ENCODE measurements at regions not wholly inside any gene's neighbourhood (a gene's known extent, or its start where the extent isn't known, plus 50 kb on each side); places are given as distances from the start of the nearest gene placed in this dataset.

DNA sequence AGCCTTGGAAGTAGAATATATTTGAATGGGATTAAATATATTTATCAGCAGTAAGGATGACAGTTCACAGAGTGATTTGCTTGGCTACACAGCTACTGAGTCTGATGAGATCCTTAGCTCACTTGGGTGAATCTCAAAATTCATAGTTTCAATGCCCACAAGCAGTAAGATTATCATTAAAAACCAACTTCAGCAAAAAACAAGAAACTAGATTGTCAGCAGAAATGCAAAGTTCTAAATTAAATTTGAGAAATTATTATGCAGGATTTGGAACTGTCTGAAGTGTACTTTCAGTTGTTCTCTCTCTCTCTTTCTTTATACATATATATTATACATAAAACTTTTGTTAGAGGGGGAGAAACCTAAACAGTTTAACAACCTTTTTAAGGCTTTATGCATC lies 288.8 kb upstream of the SASH1 start:
- no peak overlapping the region for H3K4me3 Mint-ChIP-seq
- no peaks in the 10 kb centered on the region for H3K4me1 Mint-ChIP-seq
- H3K9me3 Mint-ChIP-seq = peaks cover 4 to 13% (median 11%) of the 10 kb centered on the region in 6 donors
- H3K27ac Mint-ChIP-seq = no peak overlapping the region
- H3K27me3 Mint-ChIP-seq (ENCODE audit: low read depth in 3 of 3) = peaks cover 0 to 2% (median 0%) of the 10 kb centered on the region in 3 donors
- H3K36me3 Mint-ChIP-seq = no peaks in the 10 kb centered on the region
- DNase-seq = no peak

DNA sequence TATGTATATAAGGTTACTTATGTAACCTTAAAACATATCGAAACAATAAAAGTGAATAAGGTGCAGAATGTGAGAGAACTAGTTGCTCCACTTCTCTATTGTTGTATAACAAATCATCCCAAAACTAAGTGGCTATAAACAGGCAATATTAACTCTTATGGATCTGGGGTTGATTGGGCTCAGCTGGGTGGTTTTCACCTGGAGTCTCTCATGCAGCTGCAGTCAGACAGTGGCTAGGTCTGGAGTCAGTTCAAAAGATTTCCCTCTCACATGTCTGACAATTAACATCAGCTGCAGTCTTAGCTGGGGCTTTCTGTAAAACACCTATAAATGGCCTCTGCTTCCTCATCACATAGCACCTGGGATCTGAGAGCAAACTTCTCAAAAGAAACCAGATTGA lies 288.4 kb upstream of the SASH1 start:
- Mint-ChIP-seq H3K9me3 (peaks cover 8 to 16% (median 14%) of the 10 kb centered on the region in 6 donors), H3K27me3 (ENCODE audit: low read depth in 3 of 3) (peaks cover 0 to 2% (median 0%) of the 10 kb centered on the region in 3 donors), H3K27ac (no peak overlapping the region), H3K4me1 (no peaks in the 10 kb centered on the region), H3K36me3 (no peaks in the 10 kb centered on the region), H3K4me3 (no peak overlapping the region)
- DNase-seq = no peak

DNA sequence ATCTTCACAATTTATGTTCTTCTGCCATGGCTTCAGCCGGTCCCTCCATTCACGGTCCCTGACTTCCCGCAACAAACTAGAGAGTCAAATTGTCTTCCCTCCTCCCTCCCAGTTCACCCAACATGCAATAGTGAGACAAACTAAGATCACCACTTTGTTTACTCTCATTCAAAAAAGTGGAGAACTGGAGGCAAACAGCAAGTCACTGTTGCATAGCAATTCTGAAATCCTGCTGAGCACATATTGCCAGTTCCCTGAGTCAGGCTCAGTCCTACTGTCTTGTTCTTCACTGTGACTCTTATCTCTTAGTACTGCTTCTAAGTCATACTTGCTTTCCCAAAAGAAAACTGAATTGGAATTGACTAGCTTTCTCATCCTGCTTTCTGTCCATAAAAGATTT lies 287.2 kb upstream of the SASH1 start:
- Mint-ChIP-seq H3K4me1 (no peaks in the 10 kb centered on the region), H3K27me3 (ENCODE audit: low read depth in 3 of 3) (peaks cover 0 to 2% (median 0%) of the 10 kb centered on the region in 3 donors), H3K36me3 (peaks cover 0 to under 1% (median 0%) of the 10 kb centered on the region in 3 donors), H3K27ac (no peak overlapping the region), H3K9me3 (peaks cover 9 to 17% (median 13%) of the 10 kb centered on the region in 6 donors), H3K4me3 (no peak overlapping the region)
- no peak for DNase-seq

- peaks cover 0 to 2% (median 0%) of the 10 kb centered on the region in 3 donors for H3K27me3 Mint-ChIP-seq (ENCODE audit: low read depth in 3 of 3)
- no peaks in the 10 kb centered on the region for H3K4me1 Mint-ChIP-seq
- H3K36me3 Mint-ChIP-seq = peaks cover 3 to 4% (median 3%) of the 10 kb centered on the region in 3 donors
- no peak for DNase-seq
- peaks cover 9 to 39% (median 23%) of the 10 kb centered on the region in 6 donors for H3K9me3 Mint-ChIP-seq
- H3K4me3 Mint-ChIP-seq = no peak overlapping the region
- H3K27ac Mint-ChIP-seq = no peak overlapping the region
These were observed 282.8 kb upstream of the SASH1 start for GRCh38 chr6:148059869-148060268.

DNA sequence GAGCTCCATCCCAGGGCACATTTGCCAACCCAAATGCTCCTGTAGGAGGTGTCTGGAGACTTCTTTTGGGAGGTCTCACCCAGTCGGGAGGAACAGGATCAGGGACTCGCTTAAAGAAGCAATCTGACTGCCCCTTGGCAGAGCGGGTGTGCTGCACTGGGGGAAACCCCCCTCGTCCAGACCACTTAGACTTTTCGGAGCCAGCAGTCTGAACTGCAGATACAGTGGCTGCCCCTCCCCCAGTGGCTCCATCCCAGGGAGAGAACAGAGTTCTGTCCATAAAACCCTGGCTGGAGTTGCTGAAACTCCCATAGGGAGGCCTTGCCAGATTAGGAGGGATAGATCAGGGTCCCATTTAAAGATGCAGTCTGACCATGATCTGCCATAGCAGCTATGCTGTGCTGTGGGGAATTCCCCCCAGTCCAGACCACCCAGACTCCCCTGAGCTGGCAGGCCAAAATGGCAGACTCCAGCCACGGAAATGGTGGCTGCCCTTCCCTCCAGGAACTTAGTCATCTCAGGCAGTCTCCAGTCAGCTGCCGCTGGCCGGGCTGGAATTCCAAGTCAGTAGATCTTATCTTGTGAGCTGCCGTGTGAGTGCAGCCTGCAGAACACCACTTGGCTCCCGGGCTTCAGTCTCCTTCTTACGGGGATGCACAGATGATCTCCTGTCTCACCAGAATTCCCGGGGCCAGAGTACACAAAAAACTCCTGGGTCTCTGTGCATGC lies 278.1 kb upstream of the SASH1 start:
- Mint-ChIP-seq H3K4me1 (no peaks in the 10 kb centered on the region), H3K9me3 (peaks cover 6 to 39% (median 21%) of the 10 kb centered on the region in 6 donors), H3K36me3 (peaks cover 3 to 4% (median 3%) of the 10 kb centered on the region in 3 donors), H3K27me3 (ENCODE audit: low read depth in 3 of 3) (peaks cover 0 to 5% (median 2%) of the 10 kb centered on the region in 3 donors), H3K27ac (no peak overlapping the region), H3K4me3 (no peak overlapping the region)
- DNase-seq = no peak

GRCh38 chr6:148068437-148069061 lies 274.1 kb upstream of the SASH1 start:
- Mint-ChIP-seq H3K27me3 (ENCODE audit: low read depth in 3 of 3) (peaks cover 0 to 5% (median 2%) of the 10 kb centered on the region in 3 donors), H3K36me3 (peaks cover 0 to 3% (median 0%) of the 10 kb centered on the region in 3 donors), H3K9me3 (peaks cover 5 to 19% (median 11%) of the 10 kb centered on the region in 6 donors), H3K27ac (no peak overlapping the region), H3K4me1 (no peaks in the 10 kb centered on the region), H3K4me3 (no peak overlapping the region)
- no peak for DNase-seq

DNA sequence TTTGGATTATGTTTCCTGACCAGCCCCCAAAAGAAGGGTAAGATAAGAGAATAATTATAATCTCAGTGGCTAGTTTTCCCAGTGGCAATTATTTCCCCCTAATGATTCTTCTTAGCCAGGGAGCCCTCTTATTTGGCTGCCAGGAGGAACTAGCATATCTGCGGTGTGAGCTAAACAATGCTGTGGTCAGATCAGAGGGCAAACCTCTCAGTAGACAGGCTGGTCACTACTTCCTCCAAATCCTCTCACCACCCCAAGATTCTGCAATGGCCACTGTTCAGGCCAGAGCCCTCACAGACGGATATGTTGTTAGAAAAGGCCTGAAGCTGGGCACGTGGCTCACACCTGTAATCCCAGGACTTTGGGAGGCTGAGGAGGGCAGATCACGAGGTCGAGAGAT lies 273.4 kb upstream of the SASH1 start:
- Mint-ChIP-seq H3K36me3 (no peaks in the 10 kb centered on the region), H3K4me1 (no peaks in the 10 kb centered on the region), H3K4me3 (no peak overlapping the region), H3K27ac (no peak overlapping the region), H3K27me3 (ENCODE audit: low read depth in 3 of 3) (peaks cover 0 to 5% (median 2%) of the 10 kb centered on the region in 3 donors), H3K9me3 (peaks cover 5 to 17% (median 10%) of the 10 kb centered on the region in 6 donors)
- no peak for DNase-seq

GRCh38 chr6:148074291-148074690 lies 268.3 kb upstream of the SASH1 start:
- no peak for DNase-seq
- no peak overlapping the region for H3K27ac Mint-ChIP-seq
- H3K4me3 Mint-ChIP-seq = no peak overlapping the region
- H3K4me1 Mint-ChIP-seq = no peaks in the 10 kb centered on the region
- peaks cover 2 to 17% (median 11%) of the 10 kb centered on the region in 6 donors for H3K9me3 Mint-ChIP-seq
- peaks cover 0 to 4% (median 0%) of the 10 kb centered on the region in 3 donors for H3K27me3 Mint-ChIP-seq (ENCODE audit: low read depth in 3 of 3)
- H3K36me3 Mint-ChIP-seq = no peaks in the 10 kb centered on the region

- Mint-ChIP-seq H3K9me3 (peaks cover 2 to 17% (median 10%) of the 10 kb centered on the region in 6 donors), H3K36me3 (no peaks in the 10 kb centered on the region), H3K4me3 (no peak overlapping the region), H3K27me3 (ENCODE audit: low read depth in 3 of 3) (peaks cover 0 to 4% (median 0%) of the 10 kb centered on the region in 3 donors), H3K27ac (no peak overlapping the region), H3K4me1 (no peaks in the 10 kb centered on the region)
- no peak for DNase-seq
These were observed 267.9 kb upstream of the SASH1 start for GRCh38 chr6:148074738-148075137.

DNA sequence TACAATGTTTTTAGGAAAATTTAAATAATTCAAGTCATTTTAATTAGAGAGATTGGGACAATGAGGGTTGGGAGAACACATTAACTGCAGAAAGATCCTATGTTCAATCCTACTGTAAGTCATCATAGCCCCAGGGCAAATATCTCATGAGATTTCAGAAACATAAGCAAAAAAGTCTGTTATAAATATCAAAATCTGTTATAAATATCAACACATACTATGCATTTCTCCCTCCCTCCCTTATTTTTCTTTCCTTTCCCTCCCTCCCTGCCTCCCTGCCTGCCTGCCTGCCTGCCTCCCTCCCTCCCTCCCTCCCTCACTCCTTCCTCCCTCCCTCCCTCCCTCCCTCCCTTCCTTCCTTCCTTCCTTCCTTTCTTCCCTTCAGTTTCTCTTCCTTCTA lies 267.3 kb upstream of the SASH1 start:
- H3K27me3 Mint-ChIP-seq (ENCODE audit: low read depth in 3 of 3) = peaks cover 0 to 4% (median 0%) of the 10 kb centered on the region in 3 donors
- no peaks in the 10 kb centered on the region for H3K36me3 Mint-ChIP-seq
- no peak overlapping the region for H3K27ac Mint-ChIP-seq
- peaks cover 2 to 17% (median 9%) of the 10 kb centered on the region in 6 donors for H3K9me3 Mint-ChIP-seq
- no peak overlapping the region for H3K4me3 Mint-ChIP-seq
- DNase-seq = no peak
- H3K4me1 Mint-ChIP-seq = no peaks in the 10 kb centered on the region

DNA sequence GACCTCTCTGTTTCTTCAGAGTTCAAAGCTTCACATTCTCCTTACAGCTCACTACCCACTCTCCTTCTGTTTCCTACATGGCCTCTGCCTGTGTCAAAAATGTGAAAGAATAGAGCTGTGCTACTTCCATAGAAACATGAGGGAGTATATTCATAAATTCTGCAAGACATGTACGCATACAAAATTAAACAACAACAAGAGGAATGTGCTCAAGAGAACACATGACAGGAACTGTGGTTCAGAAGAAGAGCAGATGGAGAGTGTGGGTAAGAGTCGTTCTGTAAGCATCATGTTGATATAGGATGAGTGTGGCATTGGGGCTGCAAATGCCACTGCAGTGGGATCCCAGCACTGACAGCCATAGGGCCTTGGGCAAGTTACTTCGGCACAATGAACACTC lies 266.6 kb upstream of the SASH1 start:
- H3K4me1 Mint-ChIP-seq = no peaks in the 10 kb centered on the region
- H3K27me3 Mint-ChIP-seq (ENCODE audit: low read depth in 3 of 3) = peaks cover 0 to 4% (median 0%) of the 10 kb centered on the region in 3 donors
- H3K36me3 Mint-ChIP-seq = no peaks in the 10 kb centered on the region
- H3K27ac Mint-ChIP-seq = no peak overlapping the region
- peaks cover 2 to 17% (median 8%) of the 10 kb centered on the region in 6 donors for H3K9me3 Mint-ChIP-seq
- no peak overlapping the region for H3K4me3 Mint-ChIP-seq
- DNase-seq = no peak

- Mint-ChIP-seq H3K9me3 (peaks cover 0 to 9% (median 5%) of the 10 kb centered on the region in 6 donors), H3K27me3 (ENCODE audit: low read depth in 3 of 3) (peaks cover 0 to 3% (median 0%) of the 10 kb centered on the region in 3 donors), H3K4me3 (no peak overlapping the region), H3K27ac (no peak overlapping the region), H3K4me1 (no peaks in the 10 kb centered on the region), H3K36me3 (no peaks in the 10 kb centered on the region)
- no peak for DNase-seq
These were observed 262.3 kb upstream of the SASH1 start for GRCh38 chr6:148080315-148080714.

- no peak overlapping the region for H3K27ac Mint-ChIP-seq
- H3K4me1 Mint-ChIP-seq = no peaks in the 10 kb centered on the region
- peaks cover 0 to 3% (median 1%) of the 10 kb centered on the region in 3 donors for H3K27me3 Mint-ChIP-seq (ENCODE audit: low read depth in 3 of 3)
- H3K9me3 Mint-ChIP-seq = peaks cover 0 to 7% (median 2%) of the 10 kb centered on the region in 6 donors
- no peak for DNase-seq
- H3K36me3 Mint-ChIP-seq = no peaks in the 10 kb centered on the region
- no peak overlapping the region for H3K4me3 Mint-ChIP-seq
These were observed 261.6 kb upstream of the SASH1 start for GRCh38 chr6:148081076-148081475.

- peaks cover 0 to 3% (median 1%) of the 10 kb centered on the region in 3 donors for H3K27me3 Mint-ChIP-seq (ENCODE audit: low read depth in 3 of 3)
- no peak for DNase-seq
- H3K9me3 Mint-ChIP-seq = peaks cover 0 to 7% (median under 1%) of the 10 kb centered on the region in 6 donors
- no peaks in the 10 kb centered on the region for H3K4me1 Mint-ChIP-seq
- H3K36me3 Mint-ChIP-seq = no peaks in the 10 kb centered on the region
- no peak overlapping the region for H3K27ac Mint-ChIP-seq
- no peak overlapping the region for H3K4me3 Mint-ChIP-seq
These were observed 260.6 kb upstream of the SASH1 start for GRCh38 chr6:148082044-148082443.

Measured in immature natural killer cell (primary cell).